GM20431 (cell line): ENCODE measurements at regions not wholly inside any gene's neighbourhood (a gene's known extent, or its start where the extent isn't known, plus 50 kb on each side); places are given as distances from the start of the nearest gene placed in this dataset.
"Not testable (repeated sequence)": the region's sequence is repeated elsewhere in the genome, so short reads cannot be mapped to it uniquely, and the experiment has no call there.

ENCODE experiments used
- in situ Hi-C: fragments of 300-500 bp; cut with MseI, MboI; formaldehyde crosslinking; loops from one replicate; pipeline ENCODE4 v1.15.0; 2020; ENCODE audit warnings: low sequenced_read_pairs; ENCODE audit not compliant: unreplicated experiment

- in situ Hi-C loops = no loop called here
Observed at GRCh38 chr5:74501674-74502478, 138.7 kb downstream of the ENC1 start.

DNA sequence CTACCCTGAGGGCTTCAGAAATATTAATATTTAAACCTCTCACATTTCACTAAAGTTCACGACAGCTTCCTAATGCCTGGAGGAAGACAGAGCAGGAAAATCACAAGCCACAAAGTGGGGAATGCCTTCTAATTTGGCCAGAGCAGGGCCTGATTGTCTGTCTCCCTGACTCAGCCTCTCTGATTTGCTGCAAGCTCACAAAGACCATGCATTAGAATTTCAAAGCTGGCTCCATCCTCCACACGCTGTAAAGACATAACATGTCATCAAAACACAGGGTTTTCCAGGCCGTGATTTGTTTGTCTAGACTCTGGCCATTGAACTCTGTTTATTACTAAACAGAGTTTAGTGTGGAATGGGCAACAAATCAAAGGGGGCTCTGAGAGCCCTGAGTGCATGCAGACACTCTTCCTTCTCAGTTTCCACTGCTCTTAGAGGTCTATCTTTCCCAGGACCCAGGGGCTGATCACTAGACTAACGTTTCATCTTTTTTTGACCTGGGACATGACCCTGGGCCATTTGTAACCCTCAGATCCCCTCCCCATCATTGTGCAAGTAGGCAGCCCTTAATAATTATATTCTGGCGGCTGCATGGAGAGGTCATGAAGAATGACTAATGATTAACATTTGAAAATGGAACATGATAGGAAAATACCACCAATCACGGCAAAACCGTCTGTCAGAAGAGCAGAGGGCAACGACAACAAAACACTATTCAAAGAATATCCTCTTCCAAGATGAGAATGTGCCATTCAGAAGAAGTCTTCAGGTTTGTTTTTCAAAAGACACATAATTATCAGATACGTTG, 140.2 kb downstream of the ENC1 start:
- in situ Hi-C loops = no loop called here

DNA sequence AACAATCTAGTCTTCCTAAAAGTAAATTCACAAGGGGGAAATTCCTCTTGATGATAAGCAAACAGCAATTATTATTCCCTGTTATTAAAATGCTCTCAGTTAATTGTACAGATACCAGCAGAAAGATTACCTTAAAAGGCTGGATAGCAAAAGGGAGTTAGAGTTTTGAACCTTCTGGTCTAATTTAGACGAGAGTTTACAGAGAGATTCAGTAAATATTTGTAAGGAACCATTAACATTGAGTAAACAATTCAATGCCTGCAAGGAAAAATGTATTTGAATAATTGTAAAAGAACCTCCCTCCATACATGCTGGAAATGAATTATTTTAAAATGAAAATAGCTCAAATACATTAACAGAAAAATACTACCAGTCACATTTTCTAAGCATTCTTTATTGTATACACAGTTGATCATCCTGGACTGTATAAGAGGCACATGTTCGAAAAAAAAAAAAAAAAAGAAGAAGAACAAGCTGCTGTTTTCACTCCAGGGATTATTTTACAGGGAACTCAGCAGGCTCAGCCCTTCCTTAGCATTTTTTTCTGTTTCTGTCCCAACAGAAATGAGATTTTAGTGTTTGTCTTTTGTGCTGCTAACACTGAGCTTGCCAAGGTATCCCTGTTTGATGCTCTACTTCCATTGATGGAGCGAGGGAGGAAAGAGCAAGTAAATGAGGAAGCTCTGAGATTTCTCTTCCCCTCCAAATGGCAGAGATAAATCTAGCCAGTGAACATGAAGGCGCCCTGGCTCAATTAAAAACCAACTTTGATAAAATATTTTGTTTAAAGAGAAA, 141.1 kb downstream of the ENC1 start:
- in situ Hi-C loops = no loop called here

GRCh38 chr5:74497706-74498105, 142.8 kb downstream of the ENC1 start:
- in situ Hi-C loops = no loop called here

- in situ Hi-C loops = no loop called here
Observed at GRCh38 chr5:74493411-74493810, 147.1 kb downstream of the ENC1 start.

- in situ Hi-C loops = no loop called here
Observed at GRCh38 chr5:74492230-74492629, 148.3 kb downstream of the ENC1 start.

- in situ Hi-C loops = no loop called here
Observed at GRCh38 chr5:74491586-74491985, 148.9 kb downstream of the ENC1 start.

DNA sequence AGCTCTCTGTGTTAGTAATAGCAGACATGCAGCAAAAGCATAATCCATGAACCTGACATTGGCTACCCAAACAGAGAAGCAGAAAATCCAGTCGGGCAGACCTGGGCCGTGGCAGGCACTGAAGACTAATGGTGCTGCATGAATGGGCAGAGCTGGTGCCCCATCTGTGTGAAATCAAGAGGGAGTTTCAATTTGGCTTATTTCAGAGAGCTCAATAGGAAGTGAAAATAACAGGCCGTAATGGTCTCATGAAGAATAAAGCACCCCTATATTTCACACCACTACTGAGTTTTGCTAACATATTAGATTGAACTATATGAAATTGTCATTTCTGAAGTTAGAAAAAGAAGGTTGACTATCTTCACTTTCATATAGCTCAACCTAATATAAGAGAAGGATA, 149.7 kb downstream of the ENC1 start:
- in situ Hi-C loops = no loop called here

DNA sequence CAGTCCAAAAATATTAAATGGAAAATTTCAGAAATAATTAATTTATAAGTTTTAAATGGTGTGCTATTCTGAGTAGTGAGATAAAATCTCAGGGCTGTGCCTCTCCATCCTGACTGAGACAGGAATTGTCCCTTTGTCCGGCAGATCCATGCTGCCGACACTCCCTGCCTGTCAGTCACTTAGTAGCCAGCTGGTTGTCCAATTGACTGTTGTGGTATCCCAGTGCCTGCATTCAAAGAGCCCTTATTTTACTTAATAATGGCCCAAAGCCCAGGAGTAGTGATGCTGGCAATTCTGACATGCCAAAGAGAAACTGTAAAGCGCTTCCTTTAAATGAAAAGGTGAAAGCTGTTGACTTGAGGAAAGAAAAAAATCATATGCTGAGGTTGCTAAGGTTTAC, 157.5 kb downstream of the ENC1 start:
- in situ Hi-C loops = no loop called here

DNA sequence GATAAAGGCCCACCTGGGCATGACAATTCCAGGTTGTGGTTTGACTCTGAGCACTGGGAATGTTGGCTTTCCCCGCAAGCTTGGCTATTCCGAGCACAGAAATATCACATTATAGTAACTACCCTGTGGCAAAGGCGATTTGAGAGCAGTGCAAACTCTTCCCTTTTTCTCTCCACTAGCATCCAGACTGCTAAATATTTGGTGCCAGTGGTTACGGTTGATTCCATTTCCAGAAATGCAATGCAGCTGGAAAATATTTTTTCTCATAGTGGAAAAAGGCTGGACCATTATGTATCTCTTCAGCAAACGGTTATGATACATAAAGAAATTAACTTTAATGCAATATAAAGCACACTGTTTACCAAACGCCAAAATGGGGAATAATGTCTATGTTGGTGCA, 158.0 kb downstream of the ENC1 start:
- in situ Hi-C loops = no loop called here

GRCh38 chr5:74481357-74481756, 159.2 kb downstream of the ENC1 start:
- in situ Hi-C loops = not testable (repeated sequence)

- in situ Hi-C loops = no loop called here
Observed at GRCh38 chr5:74480201-74480600, 160.3 kb downstream of the ENC1 start.

DNA sequence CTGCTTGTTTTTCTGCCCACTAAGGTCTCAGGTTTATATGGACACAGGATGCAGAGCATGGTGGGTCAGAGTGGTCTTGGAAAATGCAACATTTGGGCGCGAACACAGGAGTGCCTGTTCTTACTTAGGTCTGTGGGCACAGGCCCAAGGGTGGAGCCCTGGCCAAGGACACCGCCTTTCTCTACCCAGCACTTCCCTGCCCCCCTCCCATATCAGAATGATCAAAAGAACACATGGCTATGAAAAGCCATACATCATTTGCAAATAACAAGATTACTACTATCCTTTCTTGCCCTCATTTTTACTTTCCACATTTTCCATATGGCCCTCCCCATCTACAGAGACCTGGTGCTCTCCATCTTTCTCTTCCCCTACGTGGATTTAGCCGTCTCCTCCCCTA, 162.2 kb downstream of the ENC1 start:
- in situ Hi-C loops = no loop called here

GRCh38 chr5:74477761-74478160, 162.8 kb downstream of the ENC1 start:
- in situ Hi-C loops = no loop called here

DNA sequence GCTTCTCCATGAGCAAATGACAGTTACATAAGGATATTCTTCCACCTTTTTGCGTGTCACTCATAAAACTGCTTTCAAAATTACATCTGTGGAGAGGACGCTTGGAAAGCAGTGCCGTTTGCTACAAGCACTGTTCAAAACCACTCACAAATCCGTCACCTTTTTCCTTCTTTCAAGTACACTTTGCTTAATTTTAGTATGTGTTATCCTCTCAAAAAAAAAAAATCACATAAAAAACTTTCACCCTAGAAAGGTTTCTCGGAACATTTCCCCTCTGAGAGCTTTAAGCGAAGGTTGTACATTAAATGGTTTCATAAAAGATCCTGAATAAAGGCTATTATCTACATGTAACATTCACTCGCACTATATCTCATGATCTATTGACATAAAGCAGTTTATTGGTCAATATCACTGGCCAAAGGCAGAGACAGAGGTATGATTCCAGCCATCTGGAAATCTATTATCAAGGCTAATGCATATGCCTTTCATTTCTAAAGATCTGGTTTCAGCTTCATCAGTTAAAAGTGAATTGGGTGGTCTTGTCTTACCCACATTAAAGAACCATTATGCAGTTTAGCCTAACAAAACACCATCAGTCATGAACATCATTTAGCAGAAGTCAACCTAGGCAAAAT, 163.6 kb downstream of the ENC1 start:
- in situ Hi-C loops = no loop called here

- in situ Hi-C loops = no loop called here
Observed at GRCh38 chr5:74476046-74476818, 164.3 kb downstream of the ENC1 start.

GRCh38 chr5:74471875-74472274, 168.7 kb downstream of the ENC1 start:
- in situ Hi-C loops = no loop called here

- in situ Hi-C loops = no loop called here
Observed at GRCh38 chr5:74469234-74469994, 171.1 kb downstream of the ENC1 start.

DNA sequence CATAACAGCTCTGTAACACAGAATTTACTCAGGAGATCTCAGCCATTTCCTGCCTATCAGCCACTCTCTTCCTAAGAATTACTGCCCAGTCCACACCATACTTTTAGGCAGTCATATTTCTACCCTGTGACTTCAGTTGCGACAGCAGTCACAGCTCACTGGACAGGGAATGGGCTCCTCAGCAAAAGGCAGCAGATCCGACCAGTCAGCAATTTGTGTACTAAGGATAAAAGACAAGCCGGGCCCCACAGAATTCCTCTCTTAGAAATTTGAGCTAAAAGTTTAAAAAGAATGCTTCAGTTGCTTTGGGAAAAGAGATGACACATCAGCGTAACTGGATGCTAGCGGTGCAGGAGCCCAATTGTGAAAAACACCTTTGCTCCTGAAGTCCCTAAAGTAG, 172.1 kb downstream of the ENC1 start:
- in situ Hi-C loops = no loop called here
